ENCODE measurements at regions not wholly inside any gene's neighbourhood (a gene's known extent, or its start where the extent isn't known, plus 50 kb on each side); places are given as distances from the start of the nearest gene placed in this dataset.

DNA sequence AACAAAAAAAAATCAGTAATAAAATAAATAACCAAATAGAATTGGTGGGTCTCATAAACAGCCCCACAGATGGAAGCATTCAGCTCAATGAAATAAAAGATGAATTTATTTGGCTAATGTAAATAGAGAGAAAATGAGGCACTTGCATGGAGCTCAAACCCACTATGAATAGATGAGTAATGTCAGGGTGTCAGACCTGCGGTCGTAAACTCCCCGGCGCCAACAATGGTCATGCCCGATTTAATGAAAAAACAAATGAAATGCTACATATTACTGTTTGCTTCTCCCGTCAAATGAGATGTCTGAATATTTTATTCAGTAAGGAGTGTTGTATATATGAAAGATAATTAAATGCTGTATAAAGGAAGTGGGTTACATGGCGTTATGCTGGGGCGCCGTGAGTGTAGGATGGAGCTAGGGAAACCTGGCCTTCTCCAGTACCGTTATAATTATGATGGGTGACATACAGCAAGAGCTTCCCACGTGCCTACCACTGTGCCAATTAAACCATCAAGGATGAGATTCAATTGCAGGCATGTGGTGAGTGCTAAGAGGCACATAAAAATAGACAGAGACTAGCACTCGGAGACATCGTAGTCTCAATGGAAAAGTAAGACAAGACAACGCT lies 648.1 kb downstream of the BCL11B start:
- DNase-seq (ENCODE audit: low spot score): no peak

DNA sequence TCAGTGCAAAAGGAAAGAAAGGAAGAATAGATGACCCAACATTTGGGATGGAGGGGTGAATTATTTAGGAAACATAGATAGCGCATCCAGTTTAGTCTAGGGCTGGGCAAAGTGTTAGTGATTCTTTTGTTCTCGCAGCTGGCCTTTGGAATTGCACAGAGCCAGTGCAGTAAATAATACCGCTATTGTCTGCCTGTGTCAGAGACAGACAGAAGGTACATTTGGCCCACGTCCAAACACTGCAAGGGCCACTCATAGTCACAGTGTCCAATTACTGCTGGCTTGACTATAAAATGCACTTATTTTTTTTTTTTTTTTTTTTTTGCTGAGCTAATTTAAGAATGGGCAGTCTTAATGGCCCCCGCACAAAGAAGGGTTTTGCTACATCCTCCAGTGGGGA lies 638.6 kb downstream of the BCL11B start:
- no peak for DNase-seq (ENCODE audit: low spot score)

DNA sequence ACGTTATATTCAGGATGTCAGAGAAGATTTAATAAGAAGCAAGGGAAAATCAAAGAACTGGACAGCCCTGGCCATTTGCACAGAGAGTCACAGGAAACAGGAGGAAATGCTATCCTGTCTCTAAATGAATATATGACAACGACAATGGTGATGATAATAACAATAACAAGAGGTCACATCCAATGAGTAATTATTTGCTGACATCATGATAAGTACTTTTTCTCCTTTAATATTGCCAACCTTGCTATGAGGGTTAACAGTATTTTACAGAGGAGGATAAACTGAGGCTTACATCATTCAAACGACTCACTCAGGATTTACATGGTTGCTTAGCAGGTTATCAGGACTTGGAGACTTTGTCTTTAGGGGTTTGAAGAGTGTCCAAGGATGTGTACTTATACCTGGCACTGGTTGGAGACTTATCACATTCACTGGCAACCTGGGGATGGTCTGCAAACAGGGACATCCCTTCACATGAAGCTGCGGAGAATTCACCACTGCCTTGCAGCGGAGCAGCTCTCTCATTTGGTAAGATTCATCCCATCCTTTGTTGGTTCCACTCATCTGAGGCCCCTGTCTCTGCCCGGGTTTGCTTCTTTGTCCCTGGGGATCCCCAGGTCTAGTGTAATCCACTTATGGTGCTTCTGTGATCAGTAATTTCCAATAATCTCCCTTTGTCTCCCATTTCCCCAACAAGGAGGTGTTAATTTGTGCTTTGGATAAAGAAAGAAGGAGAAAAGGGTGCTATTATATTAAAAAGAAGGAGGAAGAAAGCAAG lies 637.8 kb downstream of the BCL11B start:
- DNase-seq (ENCODE audit: low spot score): no peak

DNA sequence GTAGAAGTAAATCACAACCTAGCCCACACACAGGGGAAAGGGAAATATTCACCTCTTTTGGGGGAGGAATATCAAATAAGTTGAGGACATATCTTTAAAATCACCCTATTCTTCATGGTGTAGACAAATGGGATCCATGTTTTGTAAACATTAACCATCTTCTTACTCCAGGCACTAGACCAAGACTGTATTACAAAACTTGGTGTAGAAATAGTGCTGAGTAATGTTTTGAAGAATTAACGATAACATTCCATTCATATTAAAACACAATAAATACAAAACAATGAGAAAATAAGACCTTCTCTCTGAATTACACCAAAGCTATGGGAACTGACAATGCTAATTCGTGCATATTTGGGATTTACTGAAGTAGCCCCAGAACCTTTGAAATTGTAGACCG lies 633.6 kb downstream of the BCL11B start:
- no peak for DNase-seq (ENCODE audit: low spot score)

DNA sequence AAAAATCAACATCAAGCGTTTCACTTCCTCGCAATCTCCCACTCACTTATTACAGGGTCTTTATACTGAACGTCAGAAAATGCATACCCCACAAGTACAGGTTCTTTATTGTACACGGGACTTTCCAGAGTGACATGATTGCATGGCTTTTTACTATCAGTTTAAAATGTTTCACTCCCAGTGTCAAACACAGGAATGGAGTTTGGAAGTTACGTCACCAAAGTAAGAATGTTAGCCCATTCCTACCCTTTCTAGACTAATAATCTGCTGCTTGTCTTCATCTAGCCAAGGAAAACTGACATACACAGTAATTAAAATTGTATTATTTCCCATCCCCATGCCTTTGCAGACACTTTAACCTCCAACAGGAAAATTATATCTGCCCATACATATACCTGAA lies 624.2 kb downstream of the BCL11B start:
- DNase-seq (ENCODE audit: low spot score): no peak

DNA sequence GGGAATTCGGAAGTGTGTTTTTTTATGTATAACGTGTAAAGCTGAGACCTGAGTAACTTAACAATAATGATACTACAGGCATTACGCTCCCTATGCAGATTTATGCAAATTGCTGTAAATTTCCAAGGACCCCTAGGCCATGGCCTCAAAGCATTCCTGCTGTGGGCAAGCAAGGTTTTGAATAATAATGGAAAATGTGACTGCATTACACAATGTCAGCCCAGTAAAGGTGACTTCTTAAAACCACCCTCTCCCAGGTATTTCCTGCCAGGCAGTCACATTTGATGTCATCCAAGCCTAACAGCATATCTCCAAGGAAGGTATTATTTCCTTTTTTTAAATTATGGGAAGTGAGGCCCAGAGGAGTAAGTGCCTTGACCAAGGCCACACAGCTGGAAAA lies 621.0 kb downstream of the BCL11B start:
- DNase-seq (ENCODE audit: low spot score): no peak

DNA sequence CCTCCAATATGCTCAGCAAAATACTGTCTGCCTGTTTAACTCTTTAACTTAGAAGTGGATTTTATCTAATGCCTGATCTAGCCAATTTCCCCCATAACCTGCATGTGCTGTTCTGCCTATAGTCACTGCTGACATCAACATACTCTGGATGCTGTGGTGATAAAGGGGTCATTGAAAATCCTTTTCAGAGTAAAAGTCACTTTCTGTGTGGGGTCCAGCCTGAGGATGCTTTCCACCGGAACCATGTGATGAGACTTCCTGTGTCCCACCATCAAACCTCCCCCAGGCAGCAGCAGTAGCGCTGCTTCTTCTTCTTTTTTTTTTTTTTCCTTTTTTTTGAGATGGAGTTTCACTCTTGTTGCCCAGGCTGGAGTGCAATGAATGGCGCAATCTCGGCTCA lies 607.0 kb downstream of the BCL11B start:
- DNase-seq (ENCODE audit: low spot score): no peak

DNA sequence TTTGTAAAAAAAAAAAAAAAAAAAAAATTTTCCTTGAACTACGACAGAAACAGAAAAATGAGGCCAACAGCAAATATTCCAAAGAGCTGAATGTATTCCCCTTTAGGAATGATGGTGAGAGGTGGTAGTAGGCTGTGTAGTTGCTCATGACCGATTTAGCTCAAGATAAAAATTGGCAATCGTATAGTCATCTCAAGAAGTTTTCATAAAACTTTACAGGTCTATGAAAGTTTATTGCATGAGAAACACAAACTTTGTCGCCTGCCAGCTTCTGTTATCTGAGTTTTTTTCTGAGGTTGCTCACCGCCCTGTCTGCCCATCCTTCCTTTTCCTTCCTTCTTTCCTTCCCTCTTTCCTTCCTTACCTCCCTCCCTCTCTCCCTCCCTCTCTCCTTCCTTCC lies 605.5 kb downstream of the BCL11B start:
- DNase-seq (ENCODE audit: low spot score): no peak

DNA sequence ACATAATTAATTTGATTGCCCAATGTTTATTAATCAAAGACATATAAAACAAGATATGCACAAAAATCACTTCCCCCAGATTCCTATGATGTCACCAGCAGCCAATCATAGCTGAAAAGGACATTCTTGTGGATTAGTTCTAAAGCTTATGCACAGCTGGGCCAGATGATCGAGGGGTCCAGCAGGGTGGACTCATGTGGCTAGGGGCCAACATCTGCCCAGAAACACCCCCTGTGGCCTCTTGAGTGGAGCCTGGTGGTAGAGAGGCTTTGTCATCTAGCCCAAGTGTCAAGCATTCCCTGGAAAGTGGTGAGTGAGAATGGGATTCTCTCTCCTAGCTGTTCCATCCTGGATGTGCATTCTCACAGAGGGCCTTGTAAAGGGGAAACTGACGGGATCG lies 590.0 kb downstream of the BCL11B start:
- no peak for DNase-seq (ENCODE audit: low spot score)

DNA sequence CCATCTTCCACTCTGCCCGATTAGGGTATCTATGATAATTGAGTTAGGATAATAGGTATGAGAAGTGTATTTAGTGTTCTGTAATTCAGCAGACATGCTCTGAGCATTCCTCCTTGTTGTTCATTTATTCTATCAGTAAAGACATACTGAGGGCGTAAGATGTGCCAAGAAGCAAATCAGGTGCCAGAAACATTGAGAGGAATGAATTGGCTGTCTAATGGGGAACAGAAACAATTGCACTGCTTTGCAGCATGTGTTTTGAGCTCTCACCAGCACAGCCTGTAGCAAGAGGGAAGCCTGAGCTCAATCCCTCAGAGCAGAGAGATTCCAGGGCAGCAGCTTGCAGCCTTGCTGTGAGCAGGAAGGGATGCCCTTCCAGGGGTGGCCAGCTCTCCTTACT lies 589.3 kb downstream of the BCL11B start:
- DNase-seq (ENCODE audit: low spot score): no peak

DNA sequence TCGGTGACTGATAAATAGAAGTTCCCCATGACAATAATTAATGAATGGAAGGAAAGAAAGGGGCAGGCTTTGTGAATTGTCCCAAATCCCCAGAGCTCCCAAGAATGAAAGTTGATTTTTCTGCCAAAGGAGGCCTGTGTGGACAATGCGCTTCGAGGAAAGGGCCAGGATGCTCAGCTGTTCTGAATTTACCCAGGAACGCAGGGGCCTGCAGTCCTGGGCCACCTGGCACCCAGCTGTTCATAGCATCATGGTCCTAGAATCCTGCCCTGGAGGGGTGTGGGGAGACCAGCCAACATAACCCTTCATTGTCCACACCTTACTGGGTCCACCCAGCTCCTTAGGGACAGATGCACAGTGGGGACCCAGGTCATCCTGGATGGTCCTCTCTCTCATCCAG lies 587.5 kb downstream of the BCL11B start:
- peak; percentile 77 for DNase-seq (ENCODE audit: low spot score)

DNA sequence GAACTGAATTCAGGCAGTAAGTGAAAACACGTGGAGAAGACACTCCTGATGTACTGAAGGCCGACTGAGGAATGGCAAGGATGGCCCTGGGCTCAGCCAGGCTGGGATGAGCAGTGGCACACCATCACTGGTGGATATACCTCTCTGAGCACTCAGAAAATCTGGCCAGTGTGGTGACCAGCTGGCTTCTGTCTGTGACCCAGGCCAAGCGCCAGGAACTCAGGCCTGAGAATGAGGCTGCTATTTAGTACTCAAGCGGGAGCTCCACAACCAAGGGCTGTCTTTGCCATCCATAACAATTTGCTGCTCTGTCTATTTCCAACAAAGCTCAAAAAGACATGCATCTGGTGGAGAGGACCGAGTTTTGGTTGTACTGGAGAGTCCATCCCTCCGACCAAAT lies 586.3 kb downstream of the BCL11B start:
- no peak for DNase-seq (ENCODE audit: low spot score)

DNA sequence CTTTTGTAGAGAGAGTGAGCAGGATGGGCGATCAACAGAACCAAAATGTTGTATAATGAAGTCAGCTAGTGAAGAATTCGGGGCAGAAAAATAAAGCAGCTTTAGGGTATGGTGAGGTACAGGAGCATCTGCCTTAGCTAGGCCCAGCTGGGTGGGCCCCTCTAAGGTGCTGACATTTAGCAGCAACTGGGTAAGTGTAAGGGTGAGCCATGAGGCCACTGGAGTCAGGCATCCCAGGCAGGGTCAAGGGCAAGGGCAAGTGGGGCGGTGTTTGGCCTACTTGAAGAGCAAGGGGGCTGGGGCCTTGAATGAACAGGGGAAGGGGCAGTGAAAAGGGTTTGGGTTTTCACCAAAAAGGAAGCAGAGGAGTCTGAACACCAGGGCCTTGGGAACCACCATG lies 583.6 kb downstream of the BCL11B start:
- DNase-seq (ENCODE audit: low spot score): no peak

DNA sequence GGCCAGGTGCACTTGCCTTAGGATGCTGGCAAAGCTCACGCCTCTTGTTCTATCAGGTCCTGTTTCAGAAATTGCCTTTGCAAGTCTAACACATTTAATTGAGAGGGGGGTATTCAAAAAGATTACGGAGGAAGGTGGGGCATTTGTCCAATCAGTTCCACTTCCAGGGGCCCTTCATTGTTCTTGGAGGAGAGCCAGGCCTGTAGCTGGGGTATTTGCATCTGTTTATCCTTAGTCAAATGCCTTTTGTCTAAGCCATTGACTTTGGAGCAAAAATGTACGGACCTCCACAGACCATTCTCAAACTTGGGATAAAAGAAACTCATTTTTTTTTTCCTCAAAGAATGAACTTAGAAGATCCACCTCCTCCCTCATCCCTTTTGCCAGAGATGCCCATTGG lies 582.0 kb downstream of the BCL11B start:
- DNase-seq (ENCODE audit: low spot score): no peak

DNA sequence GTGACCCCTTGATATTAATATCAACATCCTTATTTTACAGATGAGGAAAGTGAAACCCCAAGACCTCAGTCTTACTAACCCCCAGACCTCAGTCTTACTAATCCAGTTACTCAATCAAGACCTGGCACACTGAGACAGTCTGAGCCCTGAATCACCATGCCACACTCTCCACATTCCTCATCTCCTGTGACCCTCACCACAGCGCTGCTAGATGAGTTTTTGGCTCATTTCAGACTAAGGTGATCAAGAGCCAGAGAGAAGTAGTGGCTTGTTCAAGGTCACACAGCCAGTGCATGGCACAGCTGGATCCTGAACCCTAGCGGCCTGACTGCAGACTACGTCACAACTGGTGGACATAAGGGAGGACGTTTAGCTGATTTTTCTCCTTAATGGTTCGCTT lies 579.2 kb downstream of the BCL11B start:
- no peak for DNase-seq (ENCODE audit: low spot score)

DNA sequence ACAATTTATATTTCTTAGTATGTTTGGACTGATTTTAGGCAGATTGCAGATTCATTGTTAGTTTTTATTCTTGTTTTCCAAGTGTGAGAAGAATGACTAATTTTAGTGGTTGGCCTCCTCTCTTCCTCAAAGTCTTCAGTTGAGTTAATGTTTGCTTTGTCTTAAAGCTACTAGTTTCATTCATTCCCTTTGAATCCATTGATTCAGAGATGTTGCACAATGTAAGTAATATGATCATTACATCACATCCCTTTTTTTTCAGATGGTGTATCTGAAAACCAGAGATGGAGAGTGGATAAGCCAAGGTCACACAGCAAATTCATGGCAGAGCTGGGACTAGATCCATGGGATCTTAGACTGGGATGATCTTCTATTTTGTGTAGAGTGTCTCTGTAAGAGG lies 577.5 kb downstream of the BCL11B start:
- DNase-seq (ENCODE audit: low spot score): no peak

DNA sequence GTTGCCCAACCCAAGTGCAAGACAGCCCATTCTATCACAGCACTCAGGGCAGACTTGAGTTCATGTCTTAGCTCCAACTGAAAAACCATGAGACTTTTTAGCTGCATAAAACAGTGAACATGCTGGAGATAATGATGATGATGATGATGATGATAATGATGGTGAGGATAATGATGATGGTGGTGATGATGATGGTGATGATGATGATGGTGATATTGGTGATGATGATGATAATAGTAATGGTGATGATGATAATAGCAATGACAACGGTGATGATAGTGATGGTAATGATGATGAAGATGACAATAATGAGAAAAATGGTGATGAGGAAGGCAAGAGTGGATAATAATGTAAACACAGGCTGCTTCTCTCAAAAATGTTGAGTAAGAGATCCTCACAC lies 576.2 kb downstream of the BCL11B start:
- no peak for DNase-seq (ENCODE audit: low spot score)

DNA sequence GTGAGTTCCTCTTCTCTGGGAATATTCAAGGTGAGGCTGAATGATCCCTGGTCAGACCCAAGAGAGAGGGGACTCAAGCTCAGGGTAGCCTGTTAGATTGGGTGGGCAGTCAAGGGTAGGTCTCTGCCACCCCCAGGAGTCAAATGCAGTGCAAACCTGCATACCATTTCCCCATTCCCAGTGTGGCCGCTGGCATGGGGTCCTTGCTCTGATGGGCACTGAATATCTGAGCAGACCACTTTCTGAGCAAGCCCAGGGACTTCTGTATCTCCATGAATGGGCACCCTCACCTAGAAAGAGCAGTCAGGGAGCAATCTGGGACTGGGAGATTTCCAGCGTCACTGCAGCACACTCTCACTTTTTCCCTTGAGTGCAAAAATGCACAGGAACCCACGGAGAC lies 573.7 kb downstream of the BCL11B start:
- no peak for DNase-seq (ENCODE audit: low spot score)

DNA sequence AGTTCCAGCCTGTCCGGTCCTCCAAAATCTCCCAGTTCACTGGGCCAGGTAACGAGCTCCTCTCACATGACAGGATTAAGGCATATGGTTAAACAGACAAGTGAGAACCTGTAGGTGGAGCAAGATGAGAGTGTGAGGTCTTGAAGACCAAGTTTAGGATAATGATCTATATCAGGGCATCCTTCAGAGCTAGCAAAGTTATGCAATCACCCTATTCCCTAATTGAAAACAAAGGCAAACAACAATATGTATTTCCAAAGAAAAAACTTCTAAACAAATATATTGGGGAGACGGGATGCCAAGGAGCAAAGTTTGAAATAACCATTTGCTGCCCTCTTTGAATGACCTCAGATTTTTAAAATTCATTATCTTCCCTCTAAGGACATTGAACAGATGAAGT lies 571.2 kb downstream of the BCL11B start:
- DNase-seq (ENCODE audit: low spot score): no peak

DNA sequence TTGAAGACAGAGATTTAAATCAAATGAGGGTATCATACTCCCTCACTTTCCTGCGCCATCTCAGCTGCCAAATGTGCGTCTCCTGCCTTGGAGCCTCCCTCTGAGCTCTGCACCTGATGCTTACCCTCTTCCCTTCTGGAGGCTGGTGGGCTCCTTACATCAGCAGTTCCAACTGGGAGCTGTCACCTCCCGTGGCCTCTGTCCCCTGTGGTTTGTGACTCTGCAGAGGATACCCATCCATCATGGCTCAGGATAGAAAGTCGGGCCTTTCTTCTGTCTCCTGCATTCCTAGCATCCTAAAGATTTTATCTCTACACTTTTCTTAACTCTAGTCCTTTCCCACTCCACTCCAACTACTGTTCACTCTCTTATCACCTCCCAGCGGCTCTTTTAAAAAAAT lies 570.6 kb downstream of the BCL11B start:
- no peak for DNase-seq (ENCODE audit: low spot score)

DNA sequence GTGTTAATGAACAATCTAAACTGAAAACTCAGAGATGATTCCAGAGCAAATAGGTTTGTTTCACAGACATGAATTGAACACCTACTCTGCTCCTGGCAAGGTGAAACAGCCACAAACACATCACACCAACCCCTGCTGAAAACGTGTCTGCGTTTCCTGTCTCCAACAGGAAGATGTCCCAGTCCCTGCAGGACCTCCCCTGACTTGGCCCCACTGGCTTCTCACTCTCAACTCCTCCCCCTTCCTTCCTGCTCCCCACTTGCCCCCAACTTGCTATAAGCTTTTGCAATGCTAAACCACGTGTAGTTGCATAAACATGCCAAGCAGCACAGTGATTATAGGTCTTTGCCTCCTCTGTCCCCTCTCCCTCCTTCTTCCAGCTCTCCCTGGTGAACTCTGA lies 567.6 kb downstream of the BCL11B start:
- no peak for DNase-seq (ENCODE audit: low spot score)

DNA sequence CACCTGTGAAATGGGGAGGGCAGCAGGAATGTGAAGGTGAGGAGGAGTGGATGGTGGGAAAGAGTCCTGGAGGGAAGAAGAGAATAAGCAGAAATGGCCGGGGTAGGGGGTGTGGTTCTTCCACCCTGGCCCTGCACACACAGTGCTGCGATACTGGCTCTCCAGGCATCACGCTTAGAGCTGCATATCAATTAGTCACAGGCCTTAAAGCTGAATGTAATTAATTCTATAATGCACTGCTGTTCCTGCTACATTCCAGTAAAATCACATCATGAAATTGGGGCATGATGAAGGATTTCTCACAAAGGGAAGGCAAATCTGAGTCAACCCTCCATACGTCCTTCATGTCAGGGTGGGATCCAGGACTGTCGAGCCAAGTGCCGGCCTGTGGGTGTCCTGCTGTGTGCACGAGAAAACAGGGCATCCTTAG lies 566.1 kb downstream of the BCL11B start:
- DNase-seq (ENCODE audit: low spot score): no peak

DNA sequence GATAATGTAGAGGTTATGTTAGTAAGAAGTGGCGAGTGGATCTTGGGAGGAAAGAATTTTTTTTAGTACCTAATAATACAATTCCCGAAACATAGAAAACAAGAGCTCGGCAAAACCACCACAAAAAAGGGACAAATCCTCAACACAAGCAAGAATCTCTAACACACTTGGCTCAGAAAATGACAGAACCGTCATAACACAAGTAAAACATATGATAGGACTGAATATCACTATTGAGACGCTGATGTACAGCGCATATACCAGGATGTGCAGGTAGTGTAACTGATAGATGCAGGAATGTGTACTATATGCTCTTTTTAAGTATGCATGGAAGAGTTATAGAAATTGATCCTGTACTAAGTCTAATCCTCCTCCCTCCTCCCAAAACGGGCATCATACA lies 564.5 kb downstream of the BCL11B start:
- DNase-seq (ENCODE audit: low spot score): no peak

DNA sequence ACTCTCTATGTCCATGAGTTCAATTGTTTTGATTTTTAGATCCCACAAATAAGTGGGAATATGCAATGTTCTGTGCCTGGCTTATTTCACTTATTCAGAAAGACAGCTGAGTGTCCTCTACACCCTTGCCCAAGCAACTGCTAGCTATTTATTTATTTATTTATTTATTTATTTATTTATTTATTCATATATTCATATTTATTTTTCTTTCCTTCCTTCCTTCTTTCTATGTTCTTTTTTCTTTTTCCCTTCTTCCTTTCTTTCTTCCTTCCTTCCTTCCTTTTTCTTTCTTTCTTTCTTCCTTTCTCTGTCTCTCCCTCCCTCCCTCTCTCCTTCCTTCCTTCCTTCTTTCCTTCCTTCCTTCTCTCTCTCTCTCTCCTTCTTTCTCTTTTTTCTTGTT lies 563.4 kb downstream of the BCL11B start:
- DNase-seq (ENCODE audit: low spot score): no peak

All from left forelimb (tissue), 1 donor.